GM19467 (cell line): ENCODE measurements at regions not wholly inside any gene's neighbourhood (a gene's known extent, or its start where the extent isn't known, plus 50 kb on each side); places are given as distances from the start of the nearest gene placed in this dataset.

Experiments
- ATAC-seq: cut with Tn5 transposase; IDR thresholded peaks from one replicate; pipeline ENCODE4 v1.9.1; 2021; ENCODE audit warnings: mild to moderate bottlenecking, moderate library complexity; ENCODE audit not compliant: unreplicated experiment

DNA sequence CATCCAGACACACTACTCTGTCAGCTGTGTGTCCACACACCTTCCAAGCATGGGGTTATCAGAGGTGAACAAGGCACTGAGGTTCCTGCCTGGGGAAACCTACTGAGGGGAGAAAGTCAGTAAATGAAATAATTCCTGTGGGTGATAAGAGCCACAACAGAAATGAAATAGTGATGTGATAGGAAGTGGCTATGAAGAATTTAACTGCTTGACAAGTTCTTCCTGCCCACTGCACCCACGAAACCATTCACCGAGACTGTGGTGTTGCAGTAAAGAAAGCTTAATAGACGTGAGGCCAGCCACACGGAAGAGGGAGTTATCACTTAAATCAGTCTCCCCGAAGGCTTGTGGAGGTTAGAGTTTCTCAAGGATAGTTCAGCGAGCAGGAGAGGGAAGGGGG, 353.1 kb downstream of the UQCRFS1 start:
- no peak for ATAC-seq

DNA sequence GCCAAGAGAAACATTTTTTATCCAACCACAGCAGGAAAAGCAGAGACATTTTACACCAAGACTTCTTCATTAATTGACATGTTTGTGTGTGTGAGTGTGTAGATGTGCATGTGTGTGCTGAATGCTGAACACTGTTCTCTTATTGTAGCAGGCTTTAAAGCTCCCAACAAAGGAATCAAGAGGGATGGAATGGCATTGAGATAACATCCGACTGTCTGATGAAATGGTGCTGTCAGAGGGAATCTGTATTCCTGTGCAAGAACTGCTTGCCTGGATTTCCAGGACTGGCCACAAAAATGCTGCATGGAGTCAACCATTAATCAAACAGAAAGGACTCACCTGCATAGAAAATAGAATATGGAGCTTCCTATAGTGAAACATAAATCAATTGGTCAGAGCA, 354.0 kb downstream of the UQCRFS1 start:
- ATAC-seq, result no peak

DNA sequence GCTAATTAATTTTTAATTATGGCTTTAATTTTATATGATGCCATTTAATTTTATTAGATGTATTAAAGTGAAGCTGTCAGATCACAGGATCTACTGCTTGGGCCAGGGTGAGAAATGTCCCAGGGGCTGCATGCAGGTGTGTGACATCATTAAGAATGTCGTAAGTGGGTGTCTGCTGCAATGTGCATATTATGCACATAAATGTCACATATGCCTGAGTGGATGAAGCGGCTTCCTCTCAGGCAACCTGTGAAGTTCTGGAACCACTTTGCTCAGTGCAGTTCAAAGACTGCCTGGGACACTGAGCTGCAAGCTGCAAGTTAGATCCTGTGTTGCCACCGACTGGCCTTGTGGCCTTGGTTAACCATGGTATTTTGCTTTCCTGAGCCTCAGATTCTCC, 355.0 kb downstream of the UQCRFS1 start:
- no peak for ATAC-seq

DNA sequence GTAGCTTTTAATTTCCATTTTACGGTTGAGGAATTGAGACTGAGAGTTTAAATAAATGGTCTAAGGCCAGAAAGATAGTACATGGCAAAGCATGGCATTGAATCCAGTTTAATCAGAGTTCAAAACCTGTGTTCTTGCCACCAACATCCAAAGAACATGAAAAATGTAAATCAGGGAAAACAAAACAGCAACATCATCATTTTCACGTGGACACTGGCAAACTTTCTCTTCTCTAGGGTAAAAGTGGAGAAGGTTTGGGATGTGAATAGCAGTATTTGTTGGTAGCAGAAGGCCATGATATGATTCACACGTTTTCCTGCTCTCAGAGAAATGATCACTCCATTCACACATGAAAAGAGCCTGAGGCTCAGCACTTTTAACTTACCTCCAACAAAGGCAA, 357.7 kb downstream of the UQCRFS1 start:
- ATAC-seq, result no peak

DNA sequence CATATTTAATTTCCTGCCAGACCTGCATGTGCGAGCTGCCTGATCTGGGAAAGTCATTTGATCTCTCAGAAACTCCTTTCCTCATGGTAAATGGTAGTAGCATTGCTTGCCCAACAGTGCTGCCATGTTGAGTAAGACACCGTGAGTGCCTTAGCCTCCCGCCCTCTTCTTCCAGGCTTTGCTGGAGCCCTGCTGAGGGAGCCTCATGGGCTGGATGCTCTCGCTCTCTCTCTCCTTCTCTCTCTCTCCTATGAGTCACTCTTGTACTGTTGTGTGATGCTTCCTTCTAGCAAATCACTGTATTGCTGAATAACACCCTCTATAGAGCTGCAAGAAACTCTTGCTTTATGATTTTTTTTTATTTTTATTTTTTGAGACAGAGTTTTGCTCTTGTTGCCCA, 365.5 kb downstream of the UQCRFS1 start:
- no peak for ATAC-seq

DNA sequence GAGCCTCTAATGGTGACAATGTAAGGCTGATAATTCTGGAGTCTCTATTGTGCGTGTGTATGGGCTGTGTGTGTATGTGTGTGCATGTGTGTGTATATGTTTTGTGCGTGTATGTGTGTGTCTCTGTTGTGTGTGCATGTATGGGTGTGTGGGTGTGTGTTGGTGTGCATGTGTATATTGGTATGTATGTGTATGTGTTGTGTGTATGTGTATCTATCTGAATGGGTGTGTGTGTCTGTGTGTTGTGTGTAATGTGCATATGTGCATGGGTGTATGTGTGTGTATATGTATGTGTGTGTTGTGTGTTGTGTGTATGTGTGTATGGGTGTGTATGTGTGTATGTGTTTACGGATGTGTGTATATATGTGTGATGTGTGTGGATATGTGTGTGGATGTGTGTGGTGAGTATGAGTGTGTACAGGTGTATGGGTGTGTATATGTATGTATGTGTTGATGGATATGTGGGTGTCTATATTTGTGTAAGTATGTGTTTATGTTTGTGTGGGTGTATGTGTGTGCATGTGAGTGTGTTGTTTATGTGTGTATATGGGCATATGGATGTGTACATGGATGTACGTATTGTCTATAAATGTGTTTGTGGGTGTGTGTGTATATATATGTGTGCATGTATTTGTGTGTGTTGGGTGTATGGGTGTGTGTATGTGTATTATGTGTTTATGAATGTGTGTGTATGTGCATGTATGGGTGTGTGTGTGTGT, 366.7 kb downstream of the UQCRFS1 start:
- ATAC-seq, result no peak

DNA sequence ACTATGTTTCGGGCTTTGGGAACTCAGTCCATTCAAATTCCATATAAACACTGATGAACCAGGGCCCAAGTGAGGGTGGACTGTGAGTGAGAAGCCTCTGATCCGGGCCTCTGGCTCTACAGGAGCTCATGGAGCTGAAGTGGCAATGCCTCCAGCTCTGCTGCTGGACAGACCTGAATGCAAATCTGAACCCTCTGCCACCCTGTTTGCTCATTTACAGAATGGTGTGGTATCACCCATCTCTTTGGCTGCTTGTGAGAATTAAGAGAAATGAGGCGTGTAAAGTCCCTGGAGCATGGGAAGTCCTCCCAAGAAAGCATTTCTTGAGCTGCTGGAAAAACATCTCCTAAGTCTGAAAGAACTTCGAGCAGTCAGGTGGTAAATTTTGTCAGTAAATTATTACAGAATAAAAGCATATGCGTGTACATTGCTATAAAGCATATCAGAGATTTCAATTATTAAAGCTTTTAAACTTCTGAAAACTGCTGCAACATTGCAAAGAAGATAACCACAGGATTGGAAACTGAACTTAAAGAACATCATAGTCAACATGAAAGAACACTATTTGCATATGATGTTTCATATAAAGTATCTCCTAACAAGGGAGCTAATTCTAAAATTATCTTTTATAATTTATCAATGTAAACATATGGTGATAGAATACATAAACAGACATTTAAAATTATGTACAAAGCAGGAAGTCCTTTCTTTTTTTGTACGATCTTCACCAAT, 369.0 kb downstream of the UQCRFS1 start:
- no peak for ATAC-seq

DNA sequence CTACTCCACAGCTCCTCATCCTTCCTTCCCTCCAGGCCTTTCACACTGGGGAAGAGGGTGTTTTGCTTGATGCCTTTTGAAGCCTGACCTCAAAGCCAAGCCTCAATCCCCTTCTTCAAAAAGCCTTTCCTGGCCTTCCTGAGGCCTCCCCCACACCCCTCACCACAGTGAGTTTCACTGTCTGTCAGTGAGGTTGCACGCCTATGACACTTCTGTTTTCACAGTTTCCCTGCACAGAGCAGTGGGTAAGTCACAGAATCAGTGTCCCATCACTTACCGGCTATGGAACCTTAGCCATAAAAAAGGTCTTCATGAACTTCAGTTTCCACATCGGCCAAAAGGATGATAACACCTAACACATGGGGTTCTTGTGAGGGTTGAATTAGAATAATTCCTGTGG, 371.4 kb downstream of the UQCRFS1 start:
- ATAC-seq, result no peak

DNA sequence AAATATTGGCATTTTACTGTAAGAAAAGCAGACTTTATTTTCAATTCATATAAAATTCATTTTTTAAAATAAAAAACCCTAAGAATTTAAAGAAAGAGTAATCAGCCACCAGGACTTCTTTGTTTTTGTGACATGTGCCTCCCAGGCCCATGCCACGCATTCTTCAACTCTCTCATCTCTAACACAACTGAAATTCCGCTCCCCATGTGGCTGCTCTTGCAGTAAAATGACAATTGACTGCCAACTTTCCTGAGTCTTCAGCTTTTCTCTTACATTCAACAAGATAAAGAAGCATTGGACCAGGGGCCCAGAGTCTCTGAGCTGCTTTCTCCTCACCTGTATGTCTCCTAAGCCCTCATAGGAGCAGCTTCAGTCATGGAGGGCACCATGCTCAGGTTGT, 372.1 kb downstream of the UQCRFS1 start:
- ATAC-seq, result no peak

DNA sequence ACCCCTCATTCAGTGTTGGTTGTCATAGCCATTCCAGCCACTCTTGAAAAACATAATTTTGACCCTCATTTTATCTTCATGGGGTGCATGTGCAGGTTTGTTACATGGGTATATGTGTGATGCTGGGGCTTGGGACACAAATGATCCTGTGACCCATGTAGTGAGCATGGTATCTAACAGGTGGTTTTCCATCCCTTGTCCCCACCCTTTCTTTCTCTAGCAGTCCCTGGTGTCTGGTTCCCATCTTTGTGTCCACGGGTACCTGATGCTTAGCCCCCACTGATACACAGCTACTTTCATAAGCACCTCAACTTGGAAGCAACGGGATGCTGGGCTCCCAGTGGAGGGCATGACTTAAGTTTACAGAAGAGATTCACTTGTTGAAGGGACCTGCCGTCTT, 373.5 kb downstream of the UQCRFS1 start:
- no peak for ATAC-seq

DNA sequence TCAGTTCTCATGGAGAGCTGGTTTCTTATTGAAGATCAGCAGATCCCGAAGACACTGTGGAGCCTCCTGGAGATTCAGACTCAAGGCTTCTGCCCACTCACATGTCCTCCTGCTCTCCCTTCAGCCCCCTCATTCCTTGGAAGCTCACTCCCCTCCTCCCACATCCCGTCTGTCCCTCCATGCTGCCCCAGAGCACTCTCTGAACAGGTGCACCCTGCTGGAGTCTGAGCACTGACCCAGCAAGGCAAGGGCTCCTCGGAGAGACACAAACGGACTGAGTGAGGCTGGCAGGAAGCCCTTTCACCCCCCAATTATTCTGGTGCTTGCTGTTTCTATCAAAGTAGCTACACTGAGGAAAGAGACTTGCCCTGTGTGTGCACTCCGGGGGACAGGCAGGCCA, 374.0 kb downstream of the UQCRFS1 start:
- ATAC-seq, result no peak

DNA sequence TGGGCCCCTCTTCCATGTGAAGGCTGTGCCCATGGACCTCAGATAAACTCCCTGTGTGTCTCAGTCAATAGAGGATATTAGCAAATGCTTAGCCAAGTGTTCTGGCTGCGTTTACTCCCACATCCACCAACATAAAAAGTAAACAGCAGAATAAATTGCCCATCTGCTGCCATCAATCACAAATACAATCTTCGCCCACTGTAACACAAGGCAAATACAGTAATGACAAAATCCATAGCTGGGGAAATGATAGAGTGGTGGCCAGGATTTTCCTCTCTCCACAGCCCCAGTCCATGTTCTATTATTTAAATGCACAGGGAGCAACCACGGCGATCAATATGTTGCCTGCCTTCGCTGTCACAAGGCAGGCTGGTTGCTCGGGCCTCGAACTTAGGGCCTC, 376.5 kb downstream of the UQCRFS1 start:
- ATAC-seq, result no peak

DNA sequence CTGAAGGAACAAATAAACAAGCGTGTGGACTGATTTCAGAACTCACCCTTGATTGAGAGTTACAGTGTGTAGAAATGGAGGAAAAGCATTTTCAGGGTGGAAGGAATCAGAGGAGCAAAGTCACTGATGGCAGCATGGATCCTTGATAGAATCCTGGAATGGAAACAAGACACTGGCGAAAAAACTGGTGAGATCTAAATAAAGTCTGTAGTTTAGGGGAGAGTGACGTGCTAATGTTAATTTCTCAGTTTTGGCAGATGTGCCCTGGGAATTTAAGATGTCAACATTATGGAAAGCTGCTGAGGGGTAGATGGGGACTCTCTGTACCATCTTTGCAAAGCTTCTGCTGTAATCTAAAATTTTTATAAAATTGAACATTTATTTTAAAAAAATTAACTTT, 378.0 kb downstream of the UQCRFS1 start:
- ATAC-seq, result no peak

DNA sequence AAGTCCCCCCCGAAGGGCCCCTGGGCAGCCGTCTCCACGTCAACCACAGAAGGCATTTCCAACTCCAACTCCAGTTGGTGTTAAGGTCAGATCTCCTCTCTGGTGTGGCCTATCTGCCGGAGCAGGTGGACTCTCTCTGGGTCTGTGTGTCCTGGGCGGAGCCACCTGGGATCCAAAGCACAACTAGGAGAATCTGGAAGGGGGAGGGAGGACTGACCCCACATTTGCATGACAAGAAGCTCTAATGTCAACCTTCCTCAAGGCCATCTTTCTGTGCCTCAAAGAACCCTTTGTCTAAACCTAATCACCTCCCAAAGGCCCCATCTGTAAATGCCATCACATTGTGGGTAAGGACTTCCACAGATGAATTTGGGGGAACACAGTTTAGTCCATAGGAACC, 381.5 kb downstream of the UQCRFS1 start:
- ATAC-seq, result no peak

DNA sequence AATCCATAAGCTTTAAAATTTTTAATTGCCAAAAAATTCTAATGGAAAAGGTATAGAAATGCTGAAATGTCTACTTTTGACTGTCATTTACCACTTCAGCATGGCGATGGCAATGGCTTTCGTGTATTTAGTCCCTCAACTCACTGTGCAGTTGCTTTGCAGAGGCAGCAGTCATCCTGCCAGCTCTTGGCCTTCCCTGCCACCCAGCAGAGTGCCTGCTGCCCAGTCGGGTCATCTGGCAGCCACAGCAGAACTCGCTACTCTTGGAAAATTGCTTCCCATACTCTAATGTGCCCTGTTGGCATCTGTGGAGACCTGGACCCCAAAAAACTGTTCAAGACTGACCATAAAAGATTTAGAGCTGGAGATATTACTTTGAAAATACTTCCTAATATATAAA, 383.2 kb downstream of the UQCRFS1 start:
- no peak for ATAC-seq

DNA sequence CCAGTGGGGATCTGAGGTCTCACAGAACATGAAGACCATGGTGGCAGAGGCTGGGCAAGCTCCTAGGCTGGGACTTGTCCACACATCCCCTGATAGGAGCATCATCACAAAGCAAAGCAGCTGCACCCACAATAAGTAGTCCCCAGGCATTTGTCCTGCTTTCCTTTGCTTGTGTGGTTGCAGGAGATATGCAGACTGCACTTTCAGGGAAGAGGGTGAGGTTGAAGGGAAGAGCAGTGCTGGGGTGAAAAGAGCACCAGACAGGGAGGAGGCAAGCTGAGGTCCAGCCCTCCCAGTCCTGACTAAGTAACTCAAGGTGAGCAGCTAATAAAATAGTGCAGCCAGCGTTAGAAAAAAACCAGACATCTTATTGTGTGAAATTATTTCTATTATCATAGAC, 383.6 kb downstream of the UQCRFS1 start:
- ATAC-seq, result no peak

DNA sequence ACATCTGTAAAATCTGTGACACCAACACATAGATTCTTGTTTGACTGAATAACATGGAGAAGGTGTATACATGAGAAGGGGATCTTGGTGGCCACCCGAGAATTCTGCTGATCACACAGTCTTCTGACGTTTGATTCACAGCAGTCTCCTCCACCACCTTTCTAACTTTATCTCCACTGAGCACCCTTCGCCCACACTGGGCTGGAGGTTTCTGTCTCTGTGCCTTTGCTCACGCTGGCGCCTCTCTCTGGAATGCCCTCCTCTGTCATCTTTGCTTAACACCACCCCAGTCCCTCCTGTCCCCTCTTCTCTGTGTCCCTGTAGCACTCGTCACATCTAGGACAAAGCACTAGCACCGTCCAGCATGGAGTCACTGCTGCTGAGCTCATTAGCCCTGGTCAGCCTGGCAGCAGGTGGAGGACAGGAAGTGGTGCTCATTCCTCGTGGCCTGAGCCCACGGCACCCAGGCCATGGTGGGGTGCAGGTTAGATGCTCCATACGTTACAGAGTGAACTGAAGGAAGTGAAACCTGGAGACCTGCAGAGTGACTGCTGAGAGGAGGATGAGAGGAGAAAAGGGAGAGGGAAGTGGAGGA, 384.6 kb downstream of the UQCRFS1 start:
- no peak for ATAC-seq

DNA sequence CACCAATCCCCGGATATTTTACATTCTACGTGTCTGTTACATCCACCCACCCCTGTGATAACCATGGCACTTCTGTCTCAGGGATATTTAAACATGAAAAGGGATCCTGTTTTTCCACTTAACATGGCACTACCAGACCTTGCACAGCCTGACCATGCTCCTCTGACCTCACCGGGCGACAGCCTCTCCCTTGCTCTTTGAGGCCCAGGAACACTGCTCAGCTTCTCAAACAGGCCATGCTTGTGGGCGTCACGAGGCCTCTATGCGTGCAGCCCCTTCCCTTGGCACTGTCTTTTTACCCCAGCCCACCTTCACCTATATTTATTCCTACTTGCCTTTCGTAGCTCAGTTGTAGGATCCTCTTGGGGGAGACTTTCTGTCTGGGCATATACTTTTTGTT, 385.6 kb downstream of the UQCRFS1 start:
- ATAC-seq, result no peak

DNA sequence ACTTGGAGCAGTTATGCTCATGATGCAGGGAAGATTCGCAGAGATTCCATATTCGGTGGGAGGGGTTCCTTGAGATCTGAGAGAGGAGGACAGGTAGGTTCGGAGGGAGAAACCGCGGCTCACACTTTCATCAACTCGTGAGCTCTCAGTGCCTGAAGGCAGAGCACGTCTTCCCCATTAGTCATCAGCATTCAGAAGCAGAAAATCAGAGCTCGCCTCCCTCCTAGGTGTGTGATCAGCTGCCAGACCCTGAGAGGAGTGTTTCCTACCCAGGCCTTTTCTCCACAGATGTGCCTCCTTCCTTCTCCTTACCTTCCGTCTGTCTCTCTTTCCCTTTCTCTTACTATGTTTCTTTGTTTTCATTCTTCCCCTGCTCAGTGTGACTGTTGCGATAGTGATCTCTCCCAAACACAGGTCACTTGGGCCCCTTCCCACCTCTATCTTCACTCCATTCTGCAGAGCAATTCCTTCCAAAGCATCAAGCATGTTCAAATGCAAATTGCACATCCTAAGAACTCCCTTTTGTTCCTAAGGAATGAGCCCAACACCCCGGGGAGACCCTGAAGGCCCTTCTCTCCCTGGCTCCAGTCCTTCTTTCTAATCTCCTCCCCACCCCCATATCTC, 389.5 kb downstream of the UQCRFS1 start:
- no peak for ATAC-seq

DNA sequence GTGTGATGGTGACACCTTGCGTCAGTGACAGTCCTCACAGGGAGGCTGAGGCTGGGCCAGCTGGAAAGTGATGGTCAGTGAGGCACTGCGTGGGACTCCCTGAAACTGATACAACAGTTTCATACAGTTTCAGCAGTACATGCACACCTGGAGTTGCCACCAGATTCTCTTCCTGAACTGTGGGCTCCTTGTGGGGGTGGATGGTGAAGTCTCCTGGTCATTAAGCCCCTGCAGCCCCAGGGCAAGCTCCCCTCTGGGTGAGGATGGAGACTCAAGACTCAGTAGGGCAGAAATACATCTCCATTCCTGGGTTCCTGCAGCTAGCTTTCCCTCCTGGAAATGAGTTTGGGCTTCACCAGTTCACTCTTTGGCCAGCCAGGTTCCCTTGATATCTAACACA, 392.7 kb downstream of the UQCRFS1 start:
- ATAC-seq, result no peak

DNA sequence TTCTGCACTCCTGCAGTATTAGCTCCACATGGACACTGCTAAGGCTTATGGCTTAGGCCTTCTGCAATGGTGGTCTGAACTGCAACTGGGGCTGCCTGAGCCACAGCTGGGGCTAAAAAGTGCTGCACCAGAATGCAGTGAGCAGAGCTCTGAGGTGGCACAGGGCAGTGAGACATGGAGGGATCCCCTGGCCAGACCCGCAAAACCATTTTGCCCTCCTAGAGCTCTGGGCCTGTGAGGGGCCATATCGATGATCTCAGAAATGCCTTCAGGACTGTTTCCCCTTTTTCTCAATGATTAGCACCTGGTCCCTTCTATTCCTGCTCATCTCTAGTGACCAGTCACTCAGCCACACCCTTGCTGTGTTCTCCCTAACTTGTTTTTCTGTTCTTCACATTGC, 397.7 kb downstream of the UQCRFS1 start:
- no peak for ATAC-seq

DNA sequence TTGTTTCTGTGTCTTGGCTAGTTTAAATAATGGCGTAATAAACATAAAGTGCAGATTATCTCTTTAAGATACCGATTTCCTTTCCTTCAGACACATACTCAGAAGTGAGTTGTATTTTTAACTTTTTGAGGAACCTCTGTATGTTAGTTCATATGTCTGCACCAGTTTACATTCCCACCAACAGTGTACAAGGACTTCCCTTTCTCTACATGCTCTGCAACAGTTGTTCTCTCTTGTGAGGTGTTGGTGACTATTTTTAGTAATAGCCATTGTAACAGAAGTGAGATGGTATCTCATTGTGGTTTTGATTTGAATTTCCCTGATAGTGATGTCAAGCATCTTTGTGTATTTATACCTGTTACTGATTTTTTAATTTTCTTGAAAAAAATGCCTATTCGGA, 418.6 kb downstream of the UQCRFS1 start:
- no peak for ATAC-seq
